Activated CD8-positive, alpha-beta T cell treated with anti-CD3 and anti-CD28 coated beads for 36 hours (primary cell): ENCODE measurements at regions not wholly inside any gene's neighbourhood (a gene's known extent, or its start where the extent isn't known, plus 50 kb on each side); places are given as distances from the start of the nearest gene placed in this dataset.
"Not testable (repeated sequence)": the region's sequence is repeated elsewhere in the genome, so short reads cannot be mapped to it uniquely, and the experiment has no call there.

Source experiments
- ATAC-seq: fragments of 200-7000 bp; cut with Tn5 transposase; one replicate; pipeline ENCODE4 v1.10.0; 2021; ENCODE audit warnings: mild to moderate bottlenecking, moderate library complexity
- CTCF ChIA-PET: fragments of 350-600 bp; sonication (Branson Sonifier 250); formaldehyde crosslinking; loops from one replicate; lab custom pipeline; 2021; ENCODE audit warnings: antibody characterized with exemption; lab: Charles Lee
- POLR2A ChIA-PET: fragments of 350-600 bp; sonication (Branson Sonifier 250); formaldehyde crosslinking; loops from one replicate; lab custom pipeline; 2021; ENCODE audit warnings: antibody characterized with exemption; lab: Charles Lee
- DNase-seq: peaks from one replicate; pipeline ENCODE4 v3.0.0-alpha.2; 2020
- H3K27ac Mint-ChIP-seq: one replicate; pipeline ENCODE4 v1.8.0; 2021; ENCODE audit warnings: mild to moderate bottlenecking, mixed read lengths
- H3K27me3 Mint-ChIP-seq: one replicate; pipeline ENCODE4 v1.8.0; 2021; ENCODE audit warnings: mixed read lengths
- H3K36me3 Mint-ChIP-seq: one replicate; pipeline ENCODE4 v1.8.0; 2021; ENCODE audit warnings: low read depth, mixed read lengths
- H3K4me1 Mint-ChIP-seq: one replicate; pipeline ENCODE4 v1.8.0; 2021; ENCODE audit warnings: low read depth, mixed read lengths
- H3K4me3 Mint-ChIP-seq: one replicate; pipeline ENCODE4 v1.8.0; 2021; ENCODE audit warnings: mild to moderate bottlenecking, moderate library complexity, mixed read lengths
- H3K9me3 Mint-ChIP-seq: one replicate; pipeline ENCODE4 v1.8.0; 2021; ENCODE audit warnings: mixed read lengths
- CTCF ChIP-seq: fragments of 200-600 bp; IDR thresholded peaks from one replicate; pipeline ENCODE4 v1.8.0; 2022; ENCODE audit warnings: antibody characterized with exemption, mild to moderate bottlenecking
- intact Hi-C: fragments of 100-400 bp; cut with micrococcal nuclease; formaldehyde crosslinking; loops from one replicate; pipeline ENCODE4 v1.10.0; 2022

DNA sequence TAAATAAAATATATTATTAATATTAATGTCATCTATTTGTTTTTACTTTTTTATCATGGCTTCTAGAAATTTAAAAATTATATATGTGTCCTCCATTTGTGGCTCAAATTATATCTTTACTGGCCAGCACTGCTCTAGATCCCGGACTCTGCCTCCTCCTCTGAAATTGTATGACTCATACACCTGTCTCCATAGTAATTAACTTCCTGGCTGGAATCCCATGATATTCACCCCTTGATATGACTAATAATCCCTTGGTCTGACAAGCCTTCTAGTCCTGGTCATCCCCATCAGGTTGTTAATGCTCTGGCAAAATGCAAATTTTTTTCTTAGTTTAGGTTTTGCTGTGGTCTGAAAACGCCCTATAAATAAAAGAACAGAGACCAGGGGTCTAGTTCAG is 116.2 kb downstream of the BMP4 start:
- Mint-ChIP-seq H3K36me3 (no peaks in the 10 kb centered on the region), H3K27me3 (no peaks in the 10 kb centered on the region), H3K4me1 (no peaks in the 10 kb centered on the region), H3K27ac (no peak overlapping the region), H3K9me3 (peaks cover 2% of the 10 kb centered on the region), H3K4me3 (no peak overlapping the region)
- CTCF ChIA-PET, result no interaction called here
- ATAC-seq (no peak), DNase-seq (no peak)
- no peak for TF ChIP-seq CTCF
- intact Hi-C loops, result no loop called here
- POLR2A ChIA-PET, result no interaction called here

- TF ChIP-seq CTCF, result no peak
Measured at GRCh38 chr14:53838374-53838773, 118.3 kb downstream of the BMP4 start.

GRCh38 chr14:53837656-53838055 is 119.0 kb downstream of the BMP4 start:
- H3K36me3 Mint-ChIP-seq, H3K27ac Mint-ChIP-seq, ATAC-seq, POLR2A ChIA-PET, H3K4me3 Mint-ChIP-seq, H3K4me1 Mint-ChIP-seq, H3K27me3 Mint-ChIP-seq, CTCF ChIA-PET, intact Hi-C loops, H3K9me3 Mint-ChIP-seq, DNase-seq: not testable (repeated sequence)

More at GRCh38 chr14:53838374-53838773, 118.3 kb downstream of the BMP4 start:
- no peaks in the 10 kb centered on the region for H3K4me1 Mint-ChIP-seq
- DNase-seq (no peak), ATAC-seq (no peak)
- H3K36me3 Mint-ChIP-seq, result no peaks in the 10 kb centered on the region
- no peak overlapping the region for H3K4me3 Mint-ChIP-seq
- no peaks in the 10 kb centered on the region for H3K27me3 Mint-ChIP-seq
- H3K27ac Mint-ChIP-seq, result no peak overlapping the region
- POLR2A ChIA-PET, result interaction anchor here (0.6 kb wide), 1 partner anchor 9 kb away, joined by 3 read pairs; no protein-coding TSS in a partner anchor
- intact Hi-C loops, result no loop called here
- peaks cover 2% of the 10 kb centered on the region for H3K9me3 Mint-ChIP-seq
- CTCF ChIA-PET, result no interaction called here

DNA sequence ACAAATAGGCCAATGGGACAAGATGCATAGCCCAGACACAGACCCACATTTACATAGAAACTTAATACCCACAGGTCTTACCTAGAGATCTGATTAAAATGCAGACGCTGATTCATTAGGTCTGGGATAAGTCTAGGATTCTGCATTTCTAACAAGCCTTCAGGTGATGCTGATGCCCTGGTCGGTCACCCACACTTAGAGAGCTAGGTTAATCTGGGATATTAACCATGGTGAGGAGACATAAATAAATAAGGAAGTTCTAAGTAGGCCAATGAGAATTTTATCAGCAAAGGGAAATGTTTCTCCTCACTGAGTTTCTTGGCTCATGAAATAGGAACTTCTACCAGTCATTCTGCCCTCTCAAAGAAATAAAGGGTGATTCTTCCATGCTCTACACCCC is 120.1 kb downstream of the BMP4 start:
- no peak for TF ChIP-seq CTCF
- H3K27ac Mint-ChIP-seq, result no peak overlapping the region
- peaks cover 2% of the 10 kb centered on the region for H3K9me3 Mint-ChIP-seq
- DNase-seq, result no peak
- no peak for ATAC-seq
- no peak overlapping the region for H3K4me3 Mint-ChIP-seq
- intact Hi-C loops, result no loop called here
- CTCF ChIA-PET, result no interaction called here
- H3K36me3 Mint-ChIP-seq, result no peaks in the 10 kb centered on the region
- H3K4me1 Mint-ChIP-seq, result no peaks in the 10 kb centered on the region
- H3K27me3 Mint-ChIP-seq, result no peaks in the 10 kb centered on the region
- POLR2A ChIA-PET, result no interaction called here

GRCh38 chr14:53828820-53829219 is 127.8 kb downstream of the BMP4 start:
- DNase-seq (no peak), ATAC-seq (no peak)
- intact Hi-C loops, result no loop called here
- Mint-ChIP-seq H3K4me1 (no peaks in the 10 kb centered on the region), H3K27ac (no peak overlapping the region), H3K9me3 (no peaks in the 10 kb centered on the region), H3K36me3 (no peaks in the 10 kb centered on the region), H3K4me3 (no peak overlapping the region), H3K27me3 (no peaks in the 10 kb centered on the region)
- ChIA-PET CTCF (no interaction called here), POLR2A (no interaction called here)
- TF ChIP-seq CTCF, result no peak

GRCh38 chr14:53824061-53824460 is 132.6 kb downstream of the BMP4 start:
- ChIA-PET POLR2A (no interaction called here), CTCF (no interaction called here)
- Mint-ChIP-seq H3K27ac (no peak overlapping the region), H3K27me3 (peaks cover 2% of the 10 kb centered on the region), H3K4me3 (no peak overlapping the region), H3K9me3 (no peaks in the 10 kb centered on the region), H3K36me3 (no peaks in the 10 kb centered on the region), H3K4me1 (no peaks in the 10 kb centered on the region)
- ATAC-seq (no peak), DNase-seq (no peak)
- no peak for TF ChIP-seq CTCF
- intact Hi-C loops, result no loop called here
